Activated CD4-positive, alpha-beta T cell treated with anti-CD3 and anti-CD28 coated beads, Interleukin-2, amount 50 U/mL, for 4 hours (primary cell): ENCODE measurements at regions not wholly inside any gene's neighbourhood (a gene's known extent, or its start where the extent isn't known, plus 50 kb on each side); places are given as distances from the start of the nearest gene placed in this dataset.

Experiments
- DNase-seq, 2 experiments: peaks; one replicate each; pipeline ENCODE4 v3.0.0-alpha.2; 2020

- DNase-seq, result no peak
These were observed 288.7 kb downstream of the RNF144B start for GRCh38 chr6:18675881-18676280.

GRCh38 chr6:18676548-18676947, 289.4 kb downstream of the RNF144B start:
- no peak for DNase-seq

GRCh38 chr6:18680842-18681241, 293.7 kb downstream of the RNF144B start:
- DNase-seq, result no peak

- no peak for DNase-seq
These were observed 294.8 kb downstream of the RNF144B start for GRCh38 chr6:18681832-18682503.

GRCh38 chr6:18684343-18684742, 297.2 kb downstream of the RNF144B start:
- no peak for DNase-seq

GRCh38 chr6:18692929-18693685, 306.0 kb downstream of the RNF144B start:
- DNase-seq, result no peak

GRCh38 chr6:18693881-18694280, 306.7 kb downstream of the RNF144B start:
- no peak for DNase-seq

- DNase-seq, result no peak
These were observed 316.4 kb downstream of the RNF144B start for GRCh38 chr6:18703546-18703945.

GRCh38 chr6:18707714-18708439, 320.7 kb downstream of the RNF144B start:
- DNase-seq, result no peak

- DNase-seq, result no peak
These were observed 325.4 kb downstream of the RNF144B start for GRCh38 chr6:18712595-18712994.

- DNase-seq, result no peak
These were observed 332.9 kb downstream of the RNF144B start for GRCh38 chr6:18720075-18720474.

GRCh38 chr6:18724056-18724455, 336.9 kb downstream of the RNF144B start:
- no peak for DNase-seq

GRCh38 chr6:18725449-18725848, 338.3 kb downstream of the RNF144B start:
- DNase-seq, result no peak

GRCh38 chr6:18733921-18734550, 346.9 kb downstream of the RNF144B start:
- no peak for DNase-seq

GRCh38 chr6:18741741-18742140, 354.6 kb downstream of the RNF144B start:
- DNase-seq, result no peak

GRCh38 chr6:18742406-18742805, 355.3 kb downstream of the RNF144B start:
- DNase-seq, result no peak

GRCh38 chr6:18746727-18747126, 359.6 kb downstream of the RNF144B start:
- no peak for DNase-seq

GRCh38 chr6:18748314-18748713, 361.2 kb downstream of the RNF144B start:
- DNase-seq, result no peak

GRCh38 chr6:18752278-18753068, 365.3 kb downstream of the RNF144B start:
- DNase-seq, result no peak

GRCh38 chr6:18753076-18753475, 365.9 kb downstream of the RNF144B start:
- DNase-seq, result no peak

GRCh38 chr6:18763086-18763485, 375.9 kb downstream of the RNF144B start:
- DNase-seq, result no peak

GRCh38 chr6:18784794-18785193, 397.6 kb downstream of the RNF144B start:
- no peak for DNase-seq
